ENCODE measurements at regions not wholly inside any gene's neighbourhood (a gene's known extent, or its start where the extent isn't known, plus 50 kb on each side); places are given as distances from the start of the nearest gene placed in this dataset.

GRCh38 chr14:43479596-43480195, 1027.4 kb downstream of the FSCB start:
- intact Hi-C loops (cut with DNase I), result no loop called here
- Histone ChIP-seq H3K27me3 (no peaks in the 10 kb centered on the region), H3K27ac (no peak overlapping the region), H3K36me3 (no peaks in the 10 kb centered on the region), H3K4me3 (no peak overlapping the region), H3K9me3 (no peaks in the 10 kb centered on the region), H3K4me1 (no peaks in the 10 kb centered on the region)
- TF ChIP-seq CTCF (IDR thresholded peaks at IDR 0.05), result no peak
- no peak for TF ChIP-seq POLR2A (IDR thresholded peaks at IDR 0.05)
- TF ChIP-seq POLR2AphosphoS5 (IDR thresholded peaks at IDR 0.05; ENCODE audit: insufficient read depth in 1 of 2, low read depth in 1 of 2), result no peak
- no peak for DNase-seq (ENCODE audit: extremely low spot score in 2 of 2)

GRCh38 chr14:43476822-43477221, 1030.3 kb downstream of the FSCB start:
- no peaks in the 10 kb centered on the region for H3K36me3 ChIP-seq
- intact Hi-C loops (cut with DNase I), result no loop called here
- H3K9me3 ChIP-seq, result no peaks in the 10 kb centered on the region
- H3K4me3 ChIP-seq, result no peak overlapping the region
- H3K27ac ChIP-seq, result no peak overlapping the region
- H3K4me1 ChIP-seq, result no peaks in the 10 kb centered on the region
- no peak for DNase-seq (ENCODE audit: extremely low spot score in 2 of 2)
- TF ChIP-seq POLR2A (IDR thresholded peaks at IDR 0.05) (no peak), CTCF (IDR thresholded peaks at IDR 0.05) (no peak), POLR2AphosphoS5 (IDR thresholded peaks at IDR 0.05; ENCODE audit: insufficient read depth in 1 of 2, low read depth in 1 of 2) (no peak)
- H3K27me3 ChIP-seq, result no peaks in the 10 kb centered on the region

GRCh38 chr14:43475757-43476156, 1031.3 kb downstream of the FSCB start:
- no peaks in the 10 kb centered on the region for H3K4me1 ChIP-seq
- H3K27me3 ChIP-seq, result no peaks in the 10 kb centered on the region
- H3K4me3 ChIP-seq, result no peak overlapping the region
- H3K9me3 ChIP-seq, result no peaks in the 10 kb centered on the region
- no peak overlapping the region for H3K27ac ChIP-seq
- DNase-seq (ENCODE audit: extremely low spot score in 2 of 2), result no peak
- H3K36me3 ChIP-seq, result no peaks in the 10 kb centered on the region
- TF ChIP-seq POLR2AphosphoS5 (IDR thresholded peaks at IDR 0.05; ENCODE audit: insufficient read depth in 1 of 2, low read depth in 1 of 2) (no peak), POLR2A (IDR thresholded peaks at IDR 0.05) (no peak), CTCF (IDR thresholded peaks at IDR 0.05) (no peak)
- intact Hi-C loops (cut with DNase I), result no loop called here

GRCh38 chr14:43471595-43471994, 1035.5 kb downstream of the FSCB start:
- no peak overlapping the region for H3K27ac ChIP-seq
- H3K4me1 ChIP-seq, result no peaks in the 10 kb centered on the region
- no peak for TF ChIP-seq CTCF (IDR thresholded peaks at IDR 0.05)
- no peak for TF ChIP-seq POLR2A (IDR thresholded peaks at IDR 0.05)
- TF ChIP-seq POLR2AphosphoS5 (IDR thresholded peaks at IDR 0.05; ENCODE audit: insufficient read depth in 1 of 2, low read depth in 1 of 2), result no peak
- H3K9me3 ChIP-seq, result no peaks in the 10 kb centered on the region
- H3K4me3 ChIP-seq, result no peak overlapping the region
- DNase-seq (ENCODE audit: extremely low spot score in 2 of 2), result no peak
- H3K36me3 ChIP-seq, result no peaks in the 10 kb centered on the region
- intact Hi-C loops (cut with DNase I), result no loop called here
- no peaks in the 10 kb centered on the region for H3K27me3 ChIP-seq

GRCh38 chr14:43464968-43465367, 1042.1 kb downstream of the FSCB start:
- no peaks in the 10 kb centered on the region for H3K36me3 ChIP-seq
- intact Hi-C loops (cut with DNase I), result no loop called here
- no peak overlapping the region for H3K4me3 ChIP-seq
- no peaks in the 10 kb centered on the region for H3K27me3 ChIP-seq
- H3K27ac ChIP-seq, result no peak overlapping the region
- H3K9me3 ChIP-seq, result no peaks in the 10 kb centered on the region
- no peak for DNase-seq (ENCODE audit: extremely low spot score in 2 of 2)
- no peaks in the 10 kb centered on the region for H3K4me1 ChIP-seq
- TF ChIP-seq CTCF (IDR thresholded peaks at IDR 0.05) (no peak), POLR2A (IDR thresholded peaks at IDR 0.05) (no peak), POLR2AphosphoS5 (IDR thresholded peaks at IDR 0.05; ENCODE audit: insufficient read depth in 1 of 2, low read depth in 1 of 2) (no peak)
